PC-9 (cell line): ENCODE measurements at regions not wholly inside any gene's neighbourhood (a gene's known extent, or its start where the extent isn't known, plus 50 kb on each side); places are given as distances from the start of the nearest gene placed in this dataset.
A peak's percentile ranks its signal among the peaks of the same experiment; 100 is the strongest.

Experiments
- BruUV-seq: library from RNA; stranded (reverse); fragments of 400-500 nt; replicated peaks from 2 replicates; lab custom pipeline; 2021; lab: Mats Ljungman, UMichigan
- CTCF ChIA-PET: fragments of 300-600 bp; sonication (Branson Sonifier 250); formaldehyde crosslinking; loops from one replicate; lab custom pipeline; 2022; ENCODE audit warnings: antibody characterized with exemption; lab: Charles Lee
- POLR2A ChIA-PET: fragments of 300-600 bp; sonication (Branson Sonifier 250); formaldehyde crosslinking; loops from one replicate; lab custom pipeline; 2022; ENCODE audit warnings: antibody characterized with exemption; ENCODE audit not compliant: unreplicated experiment; lab: Charles Lee
- DNase-seq, 2 experiments: peaks; one replicate each; pipeline versions ENCODE4 v3.0.0 to v3.0.0-alpha.2; 2015 to 2022; ENCODE audit warnings: mixed read lengths in 1 of 2
- H2AFZ ChIP-seq: fragments of 200-600 bp; sonication (generic); 2 replicates; pipeline ENCODE4 v1.8.1; 2017; ENCODE audit warnings: antibody characterized with exemption
- H3F3A ChIP-seq: fragments of 200-600 bp; sonication (generic); 2 replicates; pipeline ENCODE4 v1.8.1; 2017; ENCODE audit warnings: antibody characterized with exemption, mild to moderate bottlenecking, low read depth; ENCODE audit not compliant: insufficient read depth
- H3K27ac ChIP-seq: fragments of 200-600 bp; sonication (generic); 2 replicates; pipeline ENCODE4 v1.6.1; 2016; ENCODE audit warnings: mixed run types
- H3K27me3 ChIP-seq: fragments of 200-600 bp; sonication (generic); 2 replicates; pipeline ENCODE4 v1.6.1; 2016; ENCODE audit warnings: low read depth, mixed run types; ENCODE audit not compliant: insufficient read depth
- H3K36me3 ChIP-seq: fragments of 200-600 bp; sonication (generic); 2 replicates; pipeline ENCODE4 v1.6.1; 2016; ENCODE audit warnings: low read depth, mixed run types
- H3K4me1 ChIP-seq: fragments of 200-600 bp; sonication (generic); replicated peaks from 2 replicates; pipeline ENCODE4 v1.6.1; 2016; ENCODE audit warnings: mixed run types; ENCODE audit not compliant: insufficient read depth
- H3K4me2 ChIP-seq: fragments of 200-600 bp; sonication (generic); 2 replicates; pipeline ENCODE4 v1.6.1; 2017; ENCODE audit warnings: mixed run types
- H3K4me3 ChIP-seq: fragments of 200-600 bp; sonication (generic); 2 replicates; pipeline ENCODE4 v1.6.1; 2016; ENCODE audit warnings: mixed run types
- H3K79me2 ChIP-seq: fragments of 200-600 bp; sonication (generic); 2 replicates; pipeline ENCODE4 v1.6.1; 2017; ENCODE audit warnings: low read depth, mixed run types
- H3K9me2 ChIP-seq: fragments of 200-600 bp; sonication (generic); 2 replicates; pipeline ENCODE4 v1.8.1; 2017; ENCODE audit warnings: mild to moderate bottlenecking; ENCODE audit not compliant: insufficient read depth
- H3K9me3 ChIP-seq: fragments of 200-600 bp; sonication (generic); 2 replicates; pipeline ENCODE4 v1.8.1; 2016; ENCODE audit warnings: low read depth; ENCODE audit not compliant: insufficient read depth
- H4K20me1 ChIP-seq: fragments of 200-600 bp; sonication (generic); 2 replicates; pipeline ENCODE4 v1.8.1; 2017; ENCODE audit not compliant: insufficient read depth
- CTCF ChIP-seq: fragments of 200-600 bp; sonication (generic); conservative IDR thresholded peaks from 2 replicates; pipeline ENCODE4 v1.6.1; 2017; ENCODE audit warnings: mixed run types, antibody characterized with exemption, mild to moderate bottlenecking, moderate library complexity
- EZH2 ChIP-seq: fragments of 200-600 bp; sonication (generic); IDR thresholded peaks from 2 replicates; pipeline ENCODE4 v1.8.0; 2017; ENCODE audit warnings: antibody characterized with exemption, low read depth
- intact Hi-C: fragments of 100-400 bp; cut with micrococcal nuclease; formaldehyde crosslinking; loops from one replicate; pipeline ENCODE4 v1.10.0; 2022; ENCODE audit not compliant: unreplicated experiment

DNA sequence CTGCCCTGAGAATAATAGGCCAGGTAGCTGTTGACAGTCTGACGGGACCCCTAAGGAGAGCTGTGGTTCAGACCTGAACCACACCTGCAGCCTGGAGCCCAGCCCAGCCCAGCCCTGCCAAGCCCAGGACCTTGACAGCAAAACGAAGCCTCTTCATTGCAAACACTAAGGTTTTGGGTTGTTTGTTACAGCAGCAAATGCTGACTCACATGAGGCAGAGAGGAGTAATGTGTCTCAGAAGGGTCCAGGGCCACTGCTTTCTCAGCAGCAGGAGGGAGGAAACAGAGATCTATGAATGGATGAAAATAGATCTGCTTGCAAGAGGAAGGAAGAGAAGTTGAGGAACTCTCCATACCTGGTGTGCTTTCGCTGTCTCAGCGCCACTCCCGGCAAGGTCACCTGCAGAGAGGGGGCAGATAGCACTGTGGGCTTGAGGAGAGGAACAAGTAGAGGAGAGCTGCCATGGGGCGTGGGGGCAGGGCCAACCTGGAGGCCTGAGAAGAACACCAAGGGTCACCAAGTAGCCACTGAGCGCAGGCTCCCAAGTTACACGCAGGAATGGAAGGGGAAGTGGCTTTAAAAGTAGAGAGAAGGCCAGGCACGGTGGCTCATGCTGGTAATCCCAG lies 127.2 kb downstream of the ZNF281 start:
- no peaks in the 10 kb centered on the region for H3F3A ChIP-seq
- no peaks in the 10 kb centered on the region for H3K36me3 ChIP-seq
- ChIA-PET CTCF (no interaction called here), POLR2A (no interaction called here)
- intact Hi-C loops, result no loop called here
- no peaks in the 10 kb centered on the region for H3K9me2 ChIP-seq
- no peaks in the 10 kb centered on the region; the same call in 1 of the 2 replicates for H3K9me3 ChIP-seq
- no TSS peak for BruUV-seq
- TF ChIP-seq EZH2, result no peak
- TF ChIP-seq CTCF, result no peak
- H2AFZ ChIP-seq, result no peak overlapping the region
- no peak overlapping the region for H3K27ac ChIP-seq
- H3K4me1 ChIP-seq, result no peaks in the 10 kb centered on the region
- H4K20me1 ChIP-seq, result no peaks in the 10 kb centered on the region
- H3K79me2 ChIP-seq, result no peaks in the 10 kb centered on the region
- DNase-seq, result no peak
- H3K4me2 ChIP-seq, result no peak overlapping the region
- H3K27me3 ChIP-seq, result no peaks in the 10 kb centered on the region
- H3K4me3 ChIP-seq, result no peak overlapping the region

DNA sequence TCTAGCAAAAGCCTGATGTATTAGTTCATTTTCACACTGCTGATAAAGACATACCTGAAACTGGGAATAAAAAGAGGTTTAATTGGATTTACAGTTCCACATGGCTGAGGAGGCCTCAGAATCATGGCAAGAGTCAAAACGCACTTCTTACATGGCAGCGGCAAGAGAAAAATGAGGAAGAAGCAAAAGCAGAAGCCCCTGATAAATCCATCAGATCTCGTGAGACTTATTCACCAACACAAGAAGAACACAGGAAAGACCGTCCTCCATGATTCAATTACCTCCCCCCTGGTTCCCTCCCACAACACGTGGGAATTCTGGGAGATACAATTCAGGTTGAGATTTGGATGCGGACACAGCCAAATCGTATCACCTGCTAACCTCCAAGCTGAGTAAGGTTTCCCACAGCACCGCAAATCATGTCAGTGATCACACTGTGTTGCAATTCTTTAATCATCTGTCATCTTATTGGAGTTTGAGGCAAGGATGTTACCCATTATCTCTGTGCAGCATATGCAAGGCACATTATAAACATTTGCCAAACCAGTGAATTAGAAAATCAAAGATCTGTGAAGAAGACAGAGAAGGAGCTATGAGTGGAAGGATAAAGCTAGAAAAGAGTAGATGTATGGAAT lies 128.5 kb downstream of the ZNF281 start:
- POLR2A ChIA-PET, result no interaction called here
- intact Hi-C loops, result no loop called here
- TF ChIP-seq EZH2 (no peak), CTCF (no peak)

GRCh38 chr1:200279810-200280411 lies 129.9 kb downstream of the ZNF281 start:
- CTCF ChIA-PET, result interaction anchor here (0.9 kb wide), 1 partner anchor 207 kb away, joined by 6 read pairs; no protein-coding TSS in a partner anchor

More for the DNA sequence above, 128.5 kb downstream of the ZNF281 start:
- no peaks in the 10 kb centered on the region for H3K36me3 ChIP-seq
- no peaks in the 10 kb centered on the region for H3K79me2 ChIP-seq
- H4K20me1 ChIP-seq, result no peaks in the 10 kb centered on the region
- no peaks in the 10 kb centered on the region for H3K9me2 ChIP-seq
- no peak overlapping the region for H3K4me3 ChIP-seq
- H3K4me1 ChIP-seq, result no peaks in the 10 kb centered on the region
- no TSS peak for BruUV-seq
- H3K9me3 ChIP-seq, result no peaks in the 10 kb centered on the region; the same call in 1 of the 2 replicates
- no peak for DNase-seq
- H3K27ac ChIP-seq, result no peak overlapping the region
- no peak overlapping the region for H3K4me2 ChIP-seq
- CTCF ChIA-PET, result no interaction called here
- H3F3A ChIP-seq, result no peaks in the 10 kb centered on the region
- no peak overlapping the region for H2AFZ ChIP-seq
- H3K27me3 ChIP-seq, result no peaks in the 10 kb centered on the region

More at GRCh38 chr1:200279810-200280411, 129.9 kb downstream of the ZNF281 start:
- POLR2A ChIA-PET, result no interaction called here
- no peaks in the 10 kb centered on the region for H3F3A ChIP-seq
- H3K4me1 ChIP-seq, result no peaks in the 10 kb centered on the region
- TF ChIP-seq EZH2 (no peak), CTCF (peak; percentile 75)
- no peak overlapping the region for H3K4me3 ChIP-seq
- no TSS peak for BruUV-seq
- no peak overlapping the region for H2AFZ ChIP-seq
- no peaks in the 10 kb centered on the region for H3K9me2 ChIP-seq
- H3K4me2 ChIP-seq, result no peak overlapping the region
- H4K20me1 ChIP-seq, result no peaks in the 10 kb centered on the region
- H3K79me2 ChIP-seq, result no peaks in the 10 kb centered on the region
- H3K9me3 ChIP-seq, result no peaks in the 10 kb centered on the region; the same call in 1 of the 2 replicates
- intact Hi-C loops, result loop anchor here (1.0 kb wide), 1 partner anchor 208 kb away; no protein-coding TSS in a partner anchor
- H3K27ac ChIP-seq, result no peak overlapping the region
- peak in 1 of 2 experiments; percentile 23 for DNase-seq
- H3K36me3 ChIP-seq, result no peaks in the 10 kb centered on the region
- no peaks in the 10 kb centered on the region for H3K27me3 ChIP-seq
